DOHH2 (cell line): ENCODE measurements at regions not wholly inside any gene's neighbourhood (a gene's known extent, or its start where the extent isn't known, plus 50 kb on each side); places are given as distances from the start of the nearest gene placed in this dataset.

Source experiments
- H3F3A ChIP-seq: fragments of 200-600 bp; sonication (generic), shearing (Covaris generic); 2 replicates; pipeline ENCODE4 v1.6.0; 2016; ENCODE audit warnings: antibody characterized with exemption, mild to moderate bottlenecking; ENCODE audit not compliant: control insufficient read depth, insufficient read depth
- H3K27ac ChIP-seq: fragments of 200-600 bp; sonication (generic); 2 replicates; pipeline ENCODE4 v1.5.1; 2014; ENCODE audit warnings: low read depth, mild to moderate bottlenecking, low read length, moderate library complexity
- H3K27me3 ChIP-seq: fragments of 200-600 bp; sonication (generic); 2 replicates; pipeline ENCODE4 v1.6.1; 2014; ENCODE audit warnings: mild to moderate bottlenecking, low read length, mixed read lengths; ENCODE audit not compliant: control insufficient read depth
- H3K36me3 ChIP-seq: fragments of 200-600 bp; sonication (generic); 2 replicates; pipeline ENCODE4 v1.6.1; 2014; ENCODE audit warnings: mild to moderate bottlenecking, low read length, moderate library complexity, mixed read lengths; ENCODE audit not compliant: control insufficient read depth
- H3K4me1 ChIP-seq: fragments of 200-600 bp; sonication (generic); 2 replicates; pipeline ENCODE4 v1.6.1; 2014; ENCODE audit warnings: mild to moderate bottlenecking, low read length, mixed read lengths; ENCODE audit not compliant: control insufficient read depth
- H3K4me2 ChIP-seq: fragments of 200-600 bp; sonication (generic); 2 replicates; pipeline ENCODE4 v1.6.0; 2014; ENCODE audit warnings: mild to moderate bottlenecking, low read length, moderate library complexity
- H3K4me3 ChIP-seq: fragments of 200-600 bp; sonication (generic); 2 replicates; pipeline ENCODE4 v1.5.1; 2014; ENCODE audit warnings: mild to moderate bottlenecking, low read length, mixed read lengths
- H3K79me2 ChIP-seq: fragments of 200-600 bp; sonication (generic); 2 replicates; pipeline ENCODE4 v1.6.1; 2014; ENCODE audit warnings: mild to moderate bottlenecking, low read length, mixed read lengths; ENCODE audit not compliant: control insufficient read depth
- H3K9me2 ChIP-seq: fragments of 200-600 bp; sonication (generic); replicated peaks from 2 replicates; pipeline ENCODE4 v1.6.1; 2014; ENCODE audit warnings: mild to moderate bottlenecking, low read length, mixed read lengths; ENCODE audit not compliant: control insufficient read depth
- H3K9me3 ChIP-seq: fragments of 200-600 bp; sonication (generic); 2 replicates; pipeline ENCODE4 v1.6.1; 2014; ENCODE audit warnings: antibody characterized with exemption, low read length, mixed read lengths; ENCODE audit not compliant: control insufficient read depth, insufficient read depth
- H4K20me1 ChIP-seq: fragments of 200-600 bp; sonication (generic); 2 replicates; pipeline ENCODE4 v1.6.0; 2014; ENCODE audit warnings: low read depth, mild to moderate bottlenecking, antibody characterized with exemption, low read length, moderate library complexity; ENCODE audit not compliant: control insufficient read depth, insufficient read depth
- CTCF ChIP-seq: fragments of 200-600 bp; sonication (generic); IDR thresholded peaks from one replicate; pipeline ENCODE4 v1.5.1; 2014; ENCODE audit warnings: antibody characterized with exemption, mild to moderate bottlenecking, low read depth, low read length; ENCODE audit not compliant: poor library complexity, severe bottlenecking
- EZH2phosphoT487 ChIP-seq: fragments of 200-600 bp; sonication (generic); IDR thresholded peaks from 2 replicates; pipeline ENCODE4 v1.6.1; 2017; ENCODE audit warnings: borderline replicate concordance, mild to moderate bottlenecking, antibody characterized with exemption, low read length, moderate library complexity, mixed read lengths

GRCh38 chr18:22082408-22082807 is 87.0 kb upstream of the GATA6 start:
- Histone ChIP-seq H3K9me3 (no peaks in the 10 kb centered on the region), H3K27ac (no peak overlapping the region), H3K4me2 (no peak overlapping the region), H3K79me2 (no peaks in the 10 kb centered on the region), H3K36me3 (no peaks in the 10 kb centered on the region), H4K20me1 (no peaks in the 10 kb centered on the region), H3K27me3 (no peaks in the 10 kb centered on the region), H3K9me2 (no peaks in the 10 kb centered on the region), H3K4me1 (no peaks in the 10 kb centered on the region), H3K4me3 (no peak overlapping the region), H3F3A (no peaks in the 10 kb centered on the region)
- no peak for TF ChIP-seq EZH2phosphoT487
- TF ChIP-seq CTCF, result no peak

DNA sequence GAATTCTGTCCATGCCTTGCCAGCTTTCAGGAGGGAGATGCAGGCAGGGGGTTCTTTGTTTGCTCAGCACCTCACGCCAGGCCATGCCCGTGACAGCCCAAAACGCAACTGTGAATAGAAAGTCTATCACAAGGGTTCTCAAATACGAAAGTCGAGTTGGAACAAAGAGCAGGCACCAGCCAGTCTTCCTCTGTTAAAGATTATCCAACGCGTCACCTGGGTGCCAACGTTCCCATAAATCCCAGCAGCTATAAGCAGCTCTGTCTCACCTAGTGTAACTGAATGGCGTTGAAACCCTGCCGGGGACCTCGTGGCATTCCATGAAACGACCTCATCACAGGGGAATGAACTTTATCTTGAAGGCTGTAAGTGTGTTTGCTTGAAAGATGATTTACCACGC is 84.8 kb upstream of the GATA6 start:
- no peaks in the 10 kb centered on the region for H4K20me1 ChIP-seq
- H3K36me3 ChIP-seq, result no peaks in the 10 kb centered on the region
- H3K27ac ChIP-seq, result no peak overlapping the region
- no peaks in the 10 kb centered on the region for H3K4me1 ChIP-seq
- H3K27me3 ChIP-seq, result no peaks in the 10 kb centered on the region
- no peaks in the 10 kb centered on the region for H3K9me3 ChIP-seq
- H3K4me2 ChIP-seq, result no peak overlapping the region
- H3K4me3 ChIP-seq, result no peak overlapping the region
- H3K9me2 ChIP-seq, result no peaks in the 10 kb centered on the region
- no peaks in the 10 kb centered on the region for H3F3A ChIP-seq
- no peak for TF ChIP-seq CTCF
- no peak for TF ChIP-seq EZH2phosphoT487
- H3K79me2 ChIP-seq, result no peaks in the 10 kb centered on the region

DNA sequence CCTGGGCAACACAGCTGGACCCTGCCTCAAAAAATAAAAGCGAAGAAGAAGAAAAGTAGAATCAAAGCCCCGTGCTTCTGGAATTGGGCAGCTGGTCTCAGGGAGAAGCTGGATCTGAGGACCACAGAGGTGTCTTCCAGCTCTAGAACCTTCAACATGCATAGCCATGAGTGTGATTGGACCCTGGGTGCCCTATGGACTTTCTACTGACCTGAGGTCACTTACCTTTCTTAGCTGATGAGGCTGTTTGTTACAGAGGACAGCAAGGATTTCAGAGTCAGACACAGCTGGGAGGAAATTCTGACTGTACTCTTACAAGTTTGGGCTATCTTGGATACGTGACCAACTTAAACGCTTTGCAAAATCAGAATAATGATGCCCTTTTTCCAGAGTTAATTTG is 82.4 kb upstream of the GATA6 start:
- no peaks in the 10 kb centered on the region for H3K36me3 ChIP-seq
- H3K79me2 ChIP-seq, result no peaks in the 10 kb centered on the region
- no peak overlapping the region for H3K27ac ChIP-seq
- H3K27me3 ChIP-seq, result no peaks in the 10 kb centered on the region
- TF ChIP-seq CTCF (no peak), EZH2phosphoT487 (no peak)
- no peaks in the 10 kb centered on the region for H3F3A ChIP-seq
- no peak overlapping the region for H3K4me2 ChIP-seq
- H4K20me1 ChIP-seq, result no peaks in the 10 kb centered on the region
- H3K9me2 ChIP-seq, result no peaks in the 10 kb centered on the region
- H3K4me3 ChIP-seq, result no peak overlapping the region
- no peaks in the 10 kb centered on the region for H3K9me3 ChIP-seq
- no peaks in the 10 kb centered on the region for H3K4me1 ChIP-seq

- Histone ChIP-seq H3K4me3 (no peak overlapping the region), H3K27me3 (no peaks in the 10 kb centered on the region)
Measured at GRCh38 chr18:22088029-22088428, 81.4 kb upstream of the GATA6 start.

More at GRCh38 chr18:22088029-22088428, 81.4 kb upstream of the GATA6 start:
- H3F3A ChIP-seq, result no peaks in the 10 kb centered on the region
- H4K20me1 ChIP-seq, result no peaks in the 10 kb centered on the region
- no peaks in the 10 kb centered on the region for H3K9me3 ChIP-seq
- H3K9me2 ChIP-seq, result no peaks in the 10 kb centered on the region
- no peaks in the 10 kb centered on the region for H3K4me1 ChIP-seq
- H3K36me3 ChIP-seq, result no peaks in the 10 kb centered on the region
- H3K27ac ChIP-seq, result no peak overlapping the region
- H3K4me2 ChIP-seq, result no peak overlapping the region
- no peaks in the 10 kb centered on the region for H3K79me2 ChIP-seq
- TF ChIP-seq EZH2phosphoT487 (no peak), CTCF (no peak)
